Stimulated activated CD4-positive, alpha-beta T cell treated with anti-CD3 and anti-CD28 coated beads, Interleukin-2, amount 100 ng/mL, for 48 hours (primary cell): ENCODE measurements at regions not wholly inside any gene's neighbourhood (a gene's known extent, or its start where the extent isn't known, plus 50 kb on each side); places are given as distances from the start of the nearest gene placed in this dataset.
"Not testable (repeated sequence)": the region's sequence is repeated elsewhere in the genome, so short reads cannot be mapped to it uniquely, and the experiment has no call there.

Source experiments
- DNase-seq, 2 donors: peaks; one replicate each; pipeline ENCODE4 v3.0.0-alpha.2; 2020

DNA sequence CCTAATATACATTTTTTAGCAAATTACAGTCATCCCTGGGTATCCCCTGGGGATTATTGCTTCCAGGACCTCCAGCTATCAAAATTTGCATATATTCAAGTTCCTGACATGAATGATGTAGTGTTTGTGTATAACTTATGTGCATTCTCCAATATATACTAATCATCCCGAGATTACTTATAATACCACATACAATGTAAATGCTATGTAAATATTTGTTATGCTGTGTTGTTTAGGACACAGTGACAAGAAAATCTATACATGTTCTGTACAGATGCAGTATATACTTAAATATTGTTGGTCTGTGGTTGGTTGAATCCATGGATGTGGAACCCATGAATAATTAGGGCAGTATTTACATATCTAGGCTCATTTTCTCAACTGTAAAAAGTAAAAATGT is 1060.3 kb downstream of the DSC3 start:
- DNase-seq: no peak

DNA sequence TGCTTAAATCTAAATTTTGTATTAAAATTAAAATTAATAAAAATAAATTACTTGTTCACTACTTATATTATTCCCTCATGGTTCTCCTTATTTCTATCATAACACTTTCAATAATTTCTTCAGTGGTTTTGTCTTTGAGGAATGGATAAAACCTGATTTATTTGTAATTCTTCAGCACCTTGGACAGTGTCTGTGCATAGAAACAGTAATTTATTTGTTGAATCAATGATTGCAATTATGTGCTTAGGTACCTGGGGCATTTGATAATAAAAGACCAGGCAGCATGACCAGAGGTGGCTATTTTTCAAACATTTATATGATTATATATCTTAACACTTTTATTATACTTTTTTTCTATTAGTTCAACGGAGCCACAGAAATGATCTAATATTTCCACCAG is 1062.7 kb downstream of the DSC3 start:
- DNase-seq: no peak

DNA sequence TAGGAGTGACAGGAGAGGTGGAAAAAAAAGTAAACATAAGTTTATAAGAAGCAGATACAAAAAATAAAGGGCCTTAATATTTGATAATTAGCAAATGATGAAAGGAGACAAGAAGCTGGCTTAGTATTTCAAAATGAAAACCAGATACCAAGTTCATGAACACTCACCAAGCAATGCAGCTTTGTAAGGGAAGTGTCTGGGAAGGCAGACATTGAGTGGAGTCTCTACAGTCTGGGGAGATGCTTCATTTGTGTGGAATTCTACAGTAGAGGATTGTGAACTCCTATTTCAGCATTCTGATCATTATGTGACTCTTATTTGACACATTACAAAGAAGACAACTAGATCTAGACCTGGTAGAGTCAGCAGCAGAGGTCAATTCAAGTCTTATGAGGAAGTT is 1072.7 kb downstream of the DSC3 start:
- no peak for DNase-seq

DNA sequence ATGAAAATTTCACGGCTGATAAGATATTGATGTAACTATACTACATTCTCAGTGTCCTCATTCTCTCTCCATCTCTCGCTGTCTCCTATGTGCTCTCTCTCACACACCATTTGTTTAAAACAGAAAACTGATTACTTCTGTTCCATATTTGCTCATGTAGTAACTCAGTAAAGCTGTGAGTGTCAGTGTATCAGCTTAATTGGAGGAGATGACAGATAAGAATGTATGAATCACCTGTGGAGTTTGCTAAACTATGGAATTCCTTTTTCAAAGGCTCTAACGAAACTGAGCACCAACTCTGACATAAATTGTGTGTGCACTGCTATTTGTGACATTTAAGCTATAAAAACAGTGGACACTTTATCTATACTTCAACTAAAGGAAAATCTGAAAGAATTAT is 1080.0 kb downstream of the DSC3 start:
- DNase-seq: no peak

DNA sequence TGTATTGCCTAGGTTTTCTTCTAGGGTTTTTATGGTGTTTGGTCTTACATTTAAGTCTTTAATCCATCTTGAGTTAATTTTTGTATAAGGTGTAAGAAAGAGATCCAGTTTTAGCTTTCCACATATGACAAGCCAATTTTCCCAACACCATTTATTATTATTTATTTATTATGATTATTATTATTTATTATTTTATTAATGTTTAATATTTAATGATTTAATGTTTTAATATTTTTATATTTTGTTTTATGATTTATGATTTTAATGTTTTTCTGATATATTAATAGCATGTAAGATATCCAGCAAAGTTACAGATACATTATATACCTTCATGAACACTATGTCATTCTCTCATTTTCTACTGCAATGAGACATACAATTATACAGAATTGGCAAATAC is 1082.0 kb downstream of the DSC3 start:
- no peak for DNase-seq

DNA sequence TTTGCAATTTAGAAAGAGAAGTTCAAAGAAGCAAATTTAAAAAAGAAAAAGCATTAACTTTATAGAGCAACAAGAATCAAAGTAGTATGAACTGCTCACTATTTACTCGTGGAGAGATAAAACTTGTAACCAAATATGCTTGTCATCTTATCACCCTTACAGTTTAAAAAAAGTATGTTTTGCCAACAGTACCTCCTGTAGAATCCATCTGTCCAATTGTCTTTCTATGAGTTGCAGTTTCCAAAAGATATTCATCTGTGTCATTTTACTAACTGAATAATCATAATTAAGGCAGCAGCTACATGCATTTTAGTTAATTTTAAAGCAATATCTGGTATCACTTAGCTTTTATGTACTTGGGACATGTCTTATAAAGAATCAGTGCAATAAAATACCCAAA is 1112.3 kb downstream of the DSC3 start:
- DNase-seq: no peak

DNA sequence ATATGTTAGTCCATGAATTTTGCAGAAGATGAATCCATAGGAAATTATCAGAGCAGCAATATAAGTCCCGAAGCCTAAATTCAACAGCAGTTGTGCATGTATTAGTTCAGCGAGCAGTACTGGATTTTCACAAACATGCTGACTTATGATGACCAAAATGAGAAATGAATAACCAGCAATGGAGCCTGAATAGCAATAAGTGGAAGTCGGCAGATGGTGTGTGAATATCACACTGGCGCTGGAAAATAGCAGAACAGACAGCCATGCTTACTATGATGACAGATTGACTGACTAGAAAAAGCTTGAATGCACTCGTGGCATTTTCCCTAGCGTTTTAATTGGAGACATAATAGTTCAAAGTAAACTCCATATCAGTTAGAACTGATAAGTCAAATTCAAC is 1114.5 kb downstream of the DSC3 start:
- DNase-seq: no peak

DNA sequence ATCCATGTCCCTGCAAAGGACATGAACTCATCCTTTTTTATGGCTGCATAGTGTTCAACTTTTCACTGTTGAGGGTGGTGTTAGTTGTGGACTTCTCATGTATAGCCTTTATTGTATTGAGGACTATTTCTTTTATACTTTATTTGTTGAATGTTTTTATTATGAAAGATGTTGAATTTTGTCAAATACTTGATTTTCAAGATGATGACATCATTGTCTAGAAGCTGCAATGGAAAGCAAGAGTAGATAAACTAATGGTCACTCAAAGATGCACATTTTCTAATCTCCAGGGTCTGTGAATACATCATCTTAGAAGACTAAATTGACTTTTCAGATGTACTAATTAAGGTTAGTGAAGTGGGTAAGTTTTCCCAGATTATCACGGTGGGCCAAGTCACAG is 1117.0 kb downstream of the DSC3 start:
- DNase-seq: no peak

DNA sequence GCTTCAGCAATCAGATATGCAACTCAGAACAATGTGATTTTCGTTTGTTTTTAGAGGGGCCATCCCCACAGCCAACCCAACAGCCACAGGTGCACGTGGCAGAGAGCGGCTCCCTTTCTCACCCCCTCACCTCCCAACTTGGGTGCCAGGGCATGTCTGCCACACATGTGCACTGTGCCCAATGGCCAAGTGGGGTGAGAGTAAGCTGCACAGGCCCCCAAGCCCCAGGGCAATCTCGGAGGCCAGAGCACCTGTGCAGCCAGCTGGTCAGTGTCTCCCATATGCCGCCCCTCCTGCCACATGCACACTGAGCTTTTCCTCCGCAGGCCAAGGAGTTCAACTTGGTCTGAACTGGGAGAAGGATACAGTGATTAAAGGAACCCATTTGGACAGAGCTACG is 1130.2 kb downstream of the DSC3 start:
- DNase-seq: no peak

DNA sequence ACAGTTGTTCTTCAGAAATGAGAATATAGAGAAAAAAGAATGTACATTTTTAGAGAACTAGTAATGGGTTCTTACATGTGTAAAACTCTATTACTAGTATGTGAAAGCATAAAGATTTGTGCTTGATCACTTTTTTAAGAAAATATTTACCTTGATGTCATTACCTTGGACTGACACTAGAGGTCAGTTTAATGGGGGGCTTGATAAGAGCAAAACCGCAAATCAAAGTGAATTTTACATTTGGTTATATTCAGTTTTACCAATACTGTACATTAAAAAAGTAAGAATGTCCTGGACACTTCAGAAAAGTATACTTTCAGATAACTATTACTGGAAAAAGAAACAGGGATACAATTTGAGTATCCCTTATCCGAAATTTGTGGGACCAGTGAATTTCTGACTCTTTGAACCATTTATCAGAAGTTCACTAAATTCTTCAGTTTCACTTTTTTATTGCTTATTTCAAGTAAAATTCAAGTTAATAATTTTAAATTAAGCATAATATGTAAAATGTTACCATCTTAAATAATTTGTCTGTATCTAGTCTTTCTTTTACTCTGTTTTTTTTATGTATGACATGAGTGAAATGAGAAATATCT is 1149.5 kb downstream of the DSC3 start:
- DNase-seq: no peak

DNA sequence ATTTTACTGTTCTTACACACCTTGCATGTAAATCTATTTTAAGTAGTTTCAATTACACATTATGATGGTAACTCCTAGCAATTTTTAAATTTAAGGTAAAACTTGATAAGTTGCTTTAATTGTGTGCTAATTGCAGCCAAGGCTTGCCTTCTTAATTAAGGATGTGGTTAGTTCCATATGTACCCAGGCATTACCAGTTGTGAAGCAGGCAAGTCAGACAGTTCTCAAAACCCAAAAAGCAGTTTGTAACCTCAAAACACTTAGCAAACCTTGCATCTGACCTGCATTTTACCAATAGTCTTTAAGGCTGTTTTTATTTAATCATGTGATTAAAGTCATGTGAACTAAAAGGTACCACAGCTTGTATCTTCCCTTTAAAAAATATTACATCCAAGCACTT is 1159.4 kb downstream of the DSC3 start:
- no peak for DNase-seq

DNA sequence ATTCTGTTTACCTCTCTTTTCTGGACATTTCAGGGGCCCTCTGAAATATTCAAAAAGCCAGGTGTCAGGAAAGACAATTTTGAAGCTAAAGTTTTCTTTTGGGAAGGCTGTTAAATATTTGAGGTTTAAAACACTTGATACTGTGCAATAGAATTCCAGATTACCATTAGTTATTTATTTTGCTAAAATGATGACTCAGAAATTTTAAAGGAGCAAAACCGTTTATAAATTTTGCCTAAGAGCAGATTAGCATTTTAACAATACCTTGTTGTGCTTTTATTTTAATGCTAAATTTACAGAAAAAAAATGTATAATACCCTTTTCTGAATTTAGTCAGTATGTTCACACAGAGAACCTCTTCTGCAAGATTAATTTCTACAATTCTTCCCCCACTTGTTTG is 1159.9 kb downstream of the DSC3 start:
- DNase-seq: no peak

DNA sequence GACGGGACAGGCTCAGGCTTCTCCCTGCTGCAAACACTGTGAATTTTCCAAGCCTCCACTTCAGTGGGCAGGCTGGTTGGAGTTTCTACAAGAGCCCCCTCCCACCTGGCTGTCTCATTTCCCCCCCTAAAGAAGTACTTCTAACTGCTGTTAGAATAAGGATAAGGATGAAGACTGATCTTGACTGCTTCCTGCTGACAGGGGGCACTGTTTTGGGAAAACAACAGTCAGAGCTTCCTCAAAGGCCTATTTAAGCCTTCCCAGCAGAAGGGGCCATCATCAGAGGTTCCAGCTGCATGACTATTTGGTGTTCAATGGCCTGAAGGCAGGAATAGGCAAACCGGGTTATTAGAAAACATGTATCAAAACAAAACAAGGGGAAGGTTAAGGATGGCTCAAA is 1162.8 kb downstream of the DSC3 start:
- no peak for DNase-seq

DNA sequence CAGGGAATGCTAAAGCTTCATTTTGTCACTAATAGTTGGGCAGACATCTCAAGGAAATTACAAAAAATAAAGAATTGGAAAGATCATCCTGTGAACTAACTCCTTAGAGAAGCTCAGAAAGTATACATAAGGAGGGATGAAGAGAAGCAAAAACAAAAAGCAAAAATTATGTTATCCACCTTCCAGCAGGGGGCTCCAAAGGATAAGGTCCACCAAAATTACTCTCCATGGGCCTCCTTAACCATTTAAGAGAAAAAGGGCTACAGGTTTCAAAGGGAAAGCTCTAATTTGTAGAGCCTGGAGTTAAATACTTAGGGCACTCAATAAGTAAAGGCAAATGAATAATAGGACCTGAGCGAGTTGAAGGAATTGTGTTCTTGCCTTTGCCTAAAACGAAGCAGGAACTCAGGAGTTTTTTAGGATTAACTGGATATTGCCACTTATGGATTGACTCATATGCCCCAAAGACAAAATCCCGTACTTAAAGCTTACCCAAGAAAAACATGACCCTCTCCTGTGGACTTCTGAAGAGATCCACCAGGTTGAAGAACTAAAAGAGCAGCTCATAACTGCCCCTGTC is 1167.9 kb downstream of the DSC3 start:
- DNase-seq: no peak

DNA sequence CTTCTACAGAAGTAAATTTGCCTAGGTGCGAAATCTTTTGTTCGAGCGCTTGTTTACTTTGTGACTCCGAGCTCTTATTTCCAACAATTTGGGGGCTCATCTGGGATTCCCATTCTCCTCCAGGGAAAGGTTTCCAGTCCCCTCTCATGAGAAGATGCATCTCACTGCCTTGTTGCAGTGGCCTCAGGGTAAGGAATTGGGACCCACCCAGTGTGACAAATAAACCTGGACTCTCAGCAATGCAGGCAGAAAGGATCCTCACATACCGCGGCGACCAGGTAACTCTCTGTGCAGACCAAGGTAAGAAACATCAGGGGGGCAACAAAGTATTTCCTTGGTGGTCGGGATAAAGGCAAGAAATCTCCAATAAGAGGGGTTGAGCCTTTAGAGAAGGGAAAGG is 1169.3 kb downstream of the DSC3 start:
- no peak for DNase-seq

DNA sequence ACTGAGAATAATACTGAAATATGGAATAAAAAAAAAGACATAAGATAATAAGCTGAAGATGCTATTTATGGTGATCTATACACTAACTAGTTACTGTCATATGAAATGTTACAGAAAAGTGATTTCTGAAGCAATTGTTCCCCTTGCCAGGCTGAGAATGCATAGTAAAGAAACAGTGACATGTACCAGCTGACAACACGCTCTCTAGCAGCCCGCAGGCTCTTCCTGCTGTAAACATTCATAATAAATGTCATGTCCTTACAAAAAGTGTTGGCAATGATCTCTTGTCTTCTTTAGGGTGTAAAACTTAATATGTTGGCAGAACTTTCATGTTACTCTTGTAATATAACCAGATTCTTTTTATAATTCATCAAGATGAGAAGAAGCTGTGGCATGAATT is 1171.3 kb downstream of the DSC3 start:
- DNase-seq: no peak

DNA sequence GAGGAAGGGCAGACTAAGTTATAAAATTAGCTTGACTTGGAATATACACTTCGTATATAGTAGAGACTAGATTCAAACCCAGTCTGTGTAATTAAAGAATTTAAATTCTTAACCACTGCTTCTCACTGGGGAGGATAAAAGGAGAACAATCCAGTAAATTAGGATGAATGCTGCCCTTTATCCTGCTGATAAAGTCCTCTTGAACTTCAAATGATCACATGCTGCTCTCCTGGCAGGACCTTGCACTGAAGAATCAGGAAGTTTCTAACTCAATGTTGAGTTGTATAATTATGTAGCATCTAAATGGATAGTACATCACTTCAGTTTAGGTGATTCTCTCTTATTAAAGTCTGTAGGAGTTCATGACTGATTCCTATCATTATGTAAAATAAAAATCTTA is 1179.7 kb downstream of the DSC3 start:
- DNase-seq: no peak

DNA sequence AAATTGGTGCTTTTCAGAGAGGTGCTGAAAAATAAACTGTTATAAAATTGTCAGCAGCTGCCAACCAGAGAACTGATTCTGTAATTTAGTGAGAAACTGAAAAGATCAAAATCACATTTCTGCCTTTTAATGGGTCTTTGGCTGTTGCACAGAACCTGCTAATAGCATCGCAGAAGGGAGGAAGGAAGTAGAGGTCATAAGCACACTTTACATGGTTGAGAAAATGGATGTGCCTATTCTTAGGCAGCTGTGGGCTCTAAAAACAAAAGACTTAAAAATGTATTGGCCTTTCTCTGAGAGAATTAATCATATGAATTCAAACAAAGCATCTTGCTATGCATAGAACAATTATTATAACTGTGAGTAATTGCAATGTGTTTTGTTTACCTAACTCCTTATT is 1186.9 kb downstream of the DSC3 start:
- DNase-seq: no peak

DNA sequence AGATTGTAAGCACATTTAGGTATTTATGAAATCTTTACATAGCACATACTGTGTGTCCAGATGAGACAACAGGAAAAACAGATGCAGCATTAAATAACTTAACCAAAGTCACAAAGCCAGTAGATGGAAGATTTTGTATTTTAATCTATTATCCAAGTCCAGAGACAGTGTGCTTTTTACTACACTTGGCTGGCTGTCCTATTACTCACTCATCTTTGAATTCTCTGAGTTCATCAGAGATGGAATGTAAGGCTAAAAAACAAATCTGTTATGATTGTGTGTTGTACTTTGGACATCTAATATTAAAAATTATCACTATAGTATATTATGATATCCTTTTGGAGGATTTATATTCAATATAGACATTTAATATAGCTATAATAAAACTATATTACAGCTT is 1189.4 kb downstream of the DSC3 start:
- no peak for DNase-seq

DNA sequence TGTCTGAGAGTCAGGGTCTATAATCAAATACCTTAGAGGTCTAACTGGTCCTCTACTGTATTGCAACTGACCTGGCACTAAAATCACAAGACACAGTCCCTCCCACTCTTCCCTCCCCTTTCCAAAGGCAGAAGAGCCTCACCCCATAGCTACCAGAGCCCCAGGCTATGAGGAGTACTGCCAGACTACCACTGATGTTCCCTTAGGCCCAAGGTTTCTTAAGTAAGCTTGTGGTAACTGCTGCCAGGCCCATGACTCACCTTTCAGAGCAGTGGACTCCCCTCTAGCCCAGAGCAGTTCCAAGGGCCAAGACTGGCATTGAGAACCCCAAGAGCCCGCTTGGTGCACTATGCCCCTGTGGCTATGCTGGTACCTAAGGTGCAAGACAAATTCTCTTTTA is 1193.4 kb downstream of the DSC3 start:
- DNase-seq: no peak

DNA sequence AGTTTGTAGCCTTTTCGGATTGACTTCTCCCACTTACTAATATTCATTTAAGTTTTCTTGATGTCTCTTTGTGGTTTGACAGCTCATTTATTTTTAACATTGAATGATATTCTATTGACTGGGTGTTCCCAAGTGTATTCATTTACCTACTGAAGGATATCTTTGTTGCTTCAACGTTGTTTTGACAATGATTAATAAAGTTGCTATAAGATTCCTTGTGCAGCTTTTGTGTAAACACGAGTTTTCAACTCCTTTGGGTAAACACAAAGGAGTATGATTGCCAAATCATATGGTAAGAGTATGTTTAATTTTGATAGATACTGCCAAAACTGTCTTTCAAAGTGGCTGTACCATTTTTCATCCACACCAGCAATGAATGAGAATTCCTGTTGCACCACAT is 1200.9 kb downstream of the DSC3 start:
- no peak for DNase-seq

DNA sequence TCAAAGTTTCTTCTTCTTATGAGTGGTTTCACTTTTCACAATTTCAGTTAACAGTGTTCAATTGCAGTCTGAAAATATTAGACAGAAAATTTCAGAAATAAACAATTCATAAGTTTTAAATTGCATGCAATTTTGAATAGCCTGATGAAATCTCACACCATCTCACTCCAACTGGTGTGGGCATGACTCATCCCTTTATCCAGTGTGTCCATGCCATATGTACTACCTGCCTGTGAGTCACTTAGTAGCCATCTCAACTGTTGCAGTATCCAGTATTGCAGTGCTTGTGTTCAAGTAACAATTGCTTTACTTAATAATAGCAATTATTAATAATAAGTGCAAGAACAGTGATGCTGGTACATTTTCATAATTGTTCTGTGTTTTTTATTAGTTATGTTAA is 1202.5 kb downstream of the DSC3 start:
- no peak for DNase-seq

DNA sequence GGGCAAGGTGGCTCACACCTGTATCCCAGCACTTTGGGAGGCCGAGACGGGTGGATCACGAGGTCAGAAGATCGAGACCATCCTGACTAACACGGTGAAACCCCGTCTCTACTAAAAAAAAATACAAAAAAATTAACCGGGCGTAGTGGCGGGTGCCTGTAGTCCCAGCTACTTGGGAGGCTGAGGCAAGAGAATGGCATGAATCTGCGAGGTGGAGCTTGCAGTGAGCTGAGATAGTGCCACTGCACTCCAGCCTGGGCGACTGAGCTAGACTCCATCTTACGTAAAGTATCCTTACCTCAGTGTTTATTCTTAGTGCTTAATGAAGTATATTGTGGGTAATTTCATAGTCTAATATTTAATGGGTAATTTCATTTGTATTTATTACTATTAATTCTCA is 1203.6 kb downstream of the DSC3 start:
- not testable (repeated sequence) for DNase-seq

DNA sequence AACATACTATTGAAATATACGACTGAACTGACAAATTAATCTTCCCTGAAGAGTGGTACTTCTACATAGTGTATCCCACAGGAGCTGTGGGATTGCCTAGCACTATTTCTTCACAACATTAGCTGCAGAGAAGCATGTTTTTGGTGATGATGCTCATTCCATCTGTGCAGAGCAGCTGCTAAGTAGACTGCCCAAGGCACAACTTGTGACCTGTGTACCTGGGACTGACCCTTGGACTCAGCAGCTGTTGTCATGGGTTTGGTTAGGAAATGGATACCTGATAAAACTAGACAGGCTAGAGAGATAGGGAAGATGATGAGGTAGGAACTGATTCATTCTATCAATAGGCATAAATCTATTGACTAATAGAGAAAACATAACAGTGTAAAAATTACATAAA is 1204.0 kb downstream of the DSC3 start:
- DNase-seq: no peak

DNA sequence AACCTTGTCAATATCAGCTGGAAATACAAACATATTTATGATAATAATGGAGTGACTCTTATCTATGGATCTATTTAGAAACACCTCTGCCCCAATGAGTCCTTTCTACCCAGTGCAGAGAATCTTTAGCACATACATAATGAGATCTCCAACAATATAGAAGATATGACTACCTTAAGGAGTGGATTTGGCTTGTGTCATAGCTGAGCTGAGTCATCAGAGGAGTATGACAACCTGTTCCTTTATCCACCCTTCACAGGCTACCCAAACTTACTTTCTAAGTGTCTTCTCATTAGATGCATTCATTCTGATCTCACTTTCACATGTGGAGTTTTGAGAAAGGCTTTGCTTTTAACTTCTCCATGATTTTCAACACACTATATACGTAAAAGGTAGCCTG is 1218.9 kb downstream of the DSC3 start:
- DNase-seq: no peak

DNA sequence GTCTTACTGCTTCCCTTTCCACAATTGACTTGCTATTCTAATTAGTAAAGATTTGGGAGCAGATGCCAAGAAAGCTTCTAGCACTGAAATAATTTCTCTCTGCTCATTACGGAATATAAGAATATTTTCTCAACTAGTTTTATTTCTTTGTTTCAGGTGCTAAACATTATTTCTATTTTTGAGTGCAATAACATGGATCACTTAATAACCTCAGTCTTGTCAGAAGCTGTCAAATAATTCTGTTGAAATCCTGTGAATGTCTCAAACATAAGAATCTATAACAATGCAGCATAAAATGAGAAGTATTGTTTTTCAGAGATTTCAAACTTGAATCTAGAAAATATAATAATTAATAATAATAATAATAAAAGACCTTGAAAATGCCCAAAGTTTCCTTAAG is 1221.0 kb downstream of the DSC3 start:
- no peak for DNase-seq
